ENCODE measurements at regions not wholly inside any gene's neighbourhood (a gene's known extent, or its start where the extent isn't known, plus 50 kb on each side); places are given as distances from the start of the nearest gene placed in this dataset.

- DNase-seq (ENCODE audit: low spot score), result no peak
- no peak overlapping the region for H3K27ac Mint-ChIP-seq
- no peaks in the 10 kb centered on the region for H3K27me3 Mint-ChIP-seq (ENCODE audit: low read depth)
- no peaks in the 10 kb centered on the region for H3K36me3 Mint-ChIP-seq (ENCODE audit: low read depth)
- H3K4me3 Mint-ChIP-seq, result no peak overlapping the region
- peaks cover 4% of the 10 kb centered on the region for H3K9me3 Mint-ChIP-seq
- H3K4me1 Mint-ChIP-seq (ENCODE audit: low read depth), result no peaks in the 10 kb centered on the region
Observed at GRCh38 chr2:150417278-150417677, 70.2 kb downstream of the RND3 start.

- DNase-seq (ENCODE audit: low spot score), result no peak
- H3K4me1 Mint-ChIP-seq (ENCODE audit: low read depth), result no peaks in the 10 kb centered on the region
- no peak overlapping the region for H3K4me3 Mint-ChIP-seq
- no peaks in the 10 kb centered on the region for H3K36me3 Mint-ChIP-seq (ENCODE audit: low read depth)
- no peak overlapping the region for H3K27ac Mint-ChIP-seq
- peaks cover 8% of the 10 kb centered on the region for H3K9me3 Mint-ChIP-seq
- no peaks in the 10 kb centered on the region for H3K27me3 Mint-ChIP-seq (ENCODE audit: low read depth)
Observed at GRCh38 chr2:150415022-150415421, 72.4 kb downstream of the RND3 start.

DNA sequence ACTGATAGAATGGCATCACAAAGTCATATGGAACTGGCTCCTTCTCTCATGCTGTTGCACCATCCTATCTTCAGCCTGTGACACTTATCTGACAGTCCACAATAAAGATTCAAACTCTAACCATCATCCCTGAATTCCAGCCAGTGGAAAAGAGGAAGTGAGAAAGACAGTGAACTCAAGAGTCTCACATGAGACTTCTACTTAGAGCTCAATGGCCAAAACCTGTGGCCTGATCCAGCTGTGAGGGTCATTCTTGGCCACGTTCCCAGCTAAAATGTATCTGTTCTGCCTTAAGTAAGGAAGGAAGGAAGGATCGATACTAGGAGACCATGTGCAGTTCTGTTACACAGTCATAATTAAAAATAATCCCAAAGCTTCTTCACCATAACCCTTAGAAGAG is 73.6 kb downstream of the RND3 start:
- H3K27me3 Mint-ChIP-seq (ENCODE audit: low read depth), result no peaks in the 10 kb centered on the region
- H3K4me1 Mint-ChIP-seq (ENCODE audit: low read depth), result no peaks in the 10 kb centered on the region
- H3K36me3 Mint-ChIP-seq (ENCODE audit: low read depth), result no peaks in the 10 kb centered on the region
- no peak for DNase-seq (ENCODE audit: low spot score)
- peaks cover 8% of the 10 kb centered on the region for H3K9me3 Mint-ChIP-seq
- H3K4me3 Mint-ChIP-seq, result no peak overlapping the region
- no peak overlapping the region for H3K27ac Mint-ChIP-seq

- Mint-ChIP-seq H3K27me3 (ENCODE audit: low read depth) (no peaks in the 10 kb centered on the region), H3K4me1 (ENCODE audit: low read depth) (no peaks in the 10 kb centered on the region), H3K4me3 (no peak overlapping the region), H3K27ac (no peak overlapping the region), H3K36me3 (ENCODE audit: low read depth) (no peaks in the 10 kb centered on the region), H3K9me3 (peaks cover 8% of the 10 kb centered on the region)
- no peak for DNase-seq (ENCODE audit: low spot score)
Observed at GRCh38 chr2:150413366-150413765, 74.1 kb downstream of the RND3 start.

DNA sequence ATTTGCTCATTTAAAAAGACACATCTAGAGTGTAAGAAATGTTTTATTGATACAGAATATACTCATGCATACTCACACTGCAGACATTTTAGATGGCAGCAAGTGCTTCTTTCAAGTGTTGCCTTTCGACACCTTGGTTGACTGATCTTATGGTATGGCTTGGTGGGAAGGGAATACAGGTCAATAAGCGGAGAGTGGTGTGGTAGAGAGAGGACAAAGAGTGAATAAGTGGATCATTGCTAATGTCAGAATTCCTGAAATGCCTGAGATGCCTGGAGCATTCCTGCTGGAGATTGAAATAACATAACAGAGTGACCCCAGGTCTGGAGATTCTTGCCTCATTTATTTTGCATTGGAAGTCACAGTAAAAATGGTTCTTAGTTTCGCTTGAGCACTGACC is 76.7 kb downstream of the RND3 start:
- no peaks in the 10 kb centered on the region for H3K36me3 Mint-ChIP-seq (ENCODE audit: low read depth)
- no peak overlapping the region for H3K27ac Mint-ChIP-seq
- H3K4me3 Mint-ChIP-seq, result no peak overlapping the region
- no peaks in the 10 kb centered on the region for H3K27me3 Mint-ChIP-seq (ENCODE audit: low read depth)
- H3K4me1 Mint-ChIP-seq (ENCODE audit: low read depth), result no peaks in the 10 kb centered on the region
- H3K9me3 Mint-ChIP-seq, result peaks cover 8% of the 10 kb centered on the region
- no peak for DNase-seq (ENCODE audit: low spot score)

DNA sequence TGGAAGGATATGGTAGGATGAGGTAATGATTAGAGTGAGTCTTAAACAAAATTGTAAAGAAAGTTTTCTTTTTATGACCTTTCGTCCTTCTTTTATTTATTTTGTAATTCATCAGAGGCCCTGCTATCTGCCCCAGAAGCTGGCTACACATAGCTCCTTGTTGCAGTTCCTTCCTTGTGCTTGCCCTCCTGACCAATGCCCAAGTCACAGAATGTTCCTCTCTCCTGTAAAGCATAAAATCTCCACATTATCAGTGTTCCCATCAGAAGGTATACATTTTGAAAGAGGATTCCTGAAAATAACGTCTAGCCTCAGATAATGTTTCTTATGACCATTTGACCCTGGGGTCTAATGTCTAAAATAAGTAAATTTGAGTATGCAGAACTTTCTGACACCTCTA is 78.3 kb downstream of the RND3 start:
- Mint-ChIP-seq H3K4me1 (ENCODE audit: low read depth) (no peaks in the 10 kb centered on the region), H3K27ac (no peak overlapping the region), H3K27me3 (ENCODE audit: low read depth) (no peaks in the 10 kb centered on the region), H3K9me3 (peaks cover 8% of the 10 kb centered on the region), H3K36me3 (ENCODE audit: low read depth) (no peaks in the 10 kb centered on the region), H3K4me3 (no peak overlapping the region)
- no peak for DNase-seq (ENCODE audit: low spot score)

- no peak for DNase-seq (ENCODE audit: low spot score)
- Mint-ChIP-seq H3K9me3 (no peaks in the 10 kb centered on the region), H3K4me1 (ENCODE audit: low read depth) (peaks cover 2% of the 10 kb centered on the region), H3K36me3 (ENCODE audit: low read depth) (no peaks in the 10 kb centered on the region), H3K27ac (no peak overlapping the region), H3K4me3 (no peak overlapping the region), H3K27me3 (ENCODE audit: low read depth) (no peaks in the 10 kb centered on the region)
Observed at GRCh38 chr2:150404147-150404546, 83.3 kb downstream of the RND3 start.

GRCh38 chr2:150403457-150403856 is 84.0 kb downstream of the RND3 start:
- no peak overlapping the region for H3K27ac Mint-ChIP-seq
- peaks cover 2% of the 10 kb centered on the region for H3K4me1 Mint-ChIP-seq (ENCODE audit: low read depth)
- H3K27me3 Mint-ChIP-seq (ENCODE audit: low read depth), result no peaks in the 10 kb centered on the region
- no peak for DNase-seq (ENCODE audit: low spot score)
- no peaks in the 10 kb centered on the region for H3K36me3 Mint-ChIP-seq (ENCODE audit: low read depth)
- no peak overlapping the region for H3K4me3 Mint-ChIP-seq
- no peaks in the 10 kb centered on the region for H3K9me3 Mint-ChIP-seq

GRCh38 chr2:150402953-150403352 is 84.5 kb downstream of the RND3 start:
- no peak for DNase-seq (ENCODE audit: low spot score)
- H3K27me3 Mint-ChIP-seq (ENCODE audit: low read depth), result no peaks in the 10 kb centered on the region
- H3K4me3 Mint-ChIP-seq, result no peak overlapping the region
- no peaks in the 10 kb centered on the region for H3K36me3 Mint-ChIP-seq (ENCODE audit: low read depth)
- H3K9me3 Mint-ChIP-seq, result no peaks in the 10 kb centered on the region
- no peak overlapping the region for H3K27ac Mint-ChIP-seq
- H3K4me1 Mint-ChIP-seq (ENCODE audit: low read depth), result peaks cover 2% of the 10 kb centered on the region

GRCh38 chr2:150400849-150401248 is 86.6 kb downstream of the RND3 start:
- H3K9me3 Mint-ChIP-seq, result no peaks in the 10 kb centered on the region
- DNase-seq (ENCODE audit: low spot score), result no peak
- H3K27ac Mint-ChIP-seq, result no peak overlapping the region
- H3K36me3 Mint-ChIP-seq (ENCODE audit: low read depth), result no peaks in the 10 kb centered on the region
- H3K4me1 Mint-ChIP-seq (ENCODE audit: low read depth), result peaks cover 2% of the 10 kb centered on the region
- H3K27me3 Mint-ChIP-seq (ENCODE audit: low read depth), result no peaks in the 10 kb centered on the region
- no peak overlapping the region for H3K4me3 Mint-ChIP-seq

DNA sequence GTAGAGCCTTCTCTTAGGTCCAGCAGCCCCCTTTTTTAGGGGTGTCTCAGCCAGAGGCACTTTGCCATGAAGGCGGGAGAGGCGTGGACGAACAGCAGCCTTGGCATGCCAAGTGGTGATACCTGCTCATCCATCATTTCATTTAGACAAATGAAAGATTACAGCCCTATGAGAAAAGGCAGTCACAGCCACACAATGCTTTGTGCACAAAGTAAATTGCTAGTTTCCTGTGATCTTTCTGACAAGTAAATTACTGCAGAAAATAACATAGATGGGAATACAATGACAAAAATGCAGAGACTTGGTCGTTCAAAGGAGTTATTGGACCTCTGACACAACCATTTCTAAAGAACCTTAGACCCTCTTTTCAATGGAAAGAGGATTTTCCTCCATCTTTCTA is 94.9 kb downstream of the RND3 start:
- Mint-ChIP-seq H3K4me3 (no peak overlapping the region), H3K27ac (no peak overlapping the region), H3K27me3 (ENCODE audit: low read depth) (no peaks in the 10 kb centered on the region), H3K36me3 (ENCODE audit: low read depth) (no peaks in the 10 kb centered on the region), H3K9me3 (no peaks in the 10 kb centered on the region), H3K4me1 (ENCODE audit: low read depth) (no peaks in the 10 kb centered on the region)
- no peak for DNase-seq (ENCODE audit: low spot score)

DNA sequence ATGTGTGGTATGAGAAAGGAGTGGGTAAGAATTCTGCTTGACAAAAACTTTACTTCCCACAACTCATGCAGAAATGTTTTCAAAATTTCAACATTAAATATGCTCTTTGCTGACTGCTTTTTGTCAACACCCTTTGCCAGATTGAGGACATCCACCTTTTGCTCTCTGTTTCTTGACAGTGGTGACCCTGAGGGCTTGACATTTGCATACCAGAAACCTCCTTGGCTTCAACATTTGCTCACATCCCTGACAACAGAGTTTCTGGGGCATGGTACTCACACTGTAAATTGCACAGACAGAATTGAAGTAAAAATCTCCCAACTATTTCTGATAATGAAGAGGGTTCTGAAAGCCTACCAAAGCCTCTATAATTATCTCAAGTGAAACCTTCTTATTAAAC is 95.7 kb downstream of the RND3 start:
- Mint-ChIP-seq H3K4me3 (no peak overlapping the region), H3K27ac (no peak overlapping the region), H3K27me3 (ENCODE audit: low read depth) (no peaks in the 10 kb centered on the region), H3K4me1 (ENCODE audit: low read depth) (no peaks in the 10 kb centered on the region), H3K36me3 (ENCODE audit: low read depth) (no peaks in the 10 kb centered on the region), H3K9me3 (no peaks in the 10 kb centered on the region)
- DNase-seq (ENCODE audit: low spot score), result no peak

- no peaks in the 10 kb centered on the region for H3K27me3 Mint-ChIP-seq (ENCODE audit: low read depth)
- no peaks in the 10 kb centered on the region for H3K9me3 Mint-ChIP-seq
- H3K27ac Mint-ChIP-seq, result no peak overlapping the region
- H3K4me1 Mint-ChIP-seq (ENCODE audit: low read depth), result no peaks in the 10 kb centered on the region
- no peak for DNase-seq (ENCODE audit: low spot score)
- no peaks in the 10 kb centered on the region for H3K36me3 Mint-ChIP-seq (ENCODE audit: low read depth)
- H3K4me3 Mint-ChIP-seq, result no peak overlapping the region
Observed at GRCh38 chr2:150389447-150389846, 98.0 kb downstream of the RND3 start.

DNA sequence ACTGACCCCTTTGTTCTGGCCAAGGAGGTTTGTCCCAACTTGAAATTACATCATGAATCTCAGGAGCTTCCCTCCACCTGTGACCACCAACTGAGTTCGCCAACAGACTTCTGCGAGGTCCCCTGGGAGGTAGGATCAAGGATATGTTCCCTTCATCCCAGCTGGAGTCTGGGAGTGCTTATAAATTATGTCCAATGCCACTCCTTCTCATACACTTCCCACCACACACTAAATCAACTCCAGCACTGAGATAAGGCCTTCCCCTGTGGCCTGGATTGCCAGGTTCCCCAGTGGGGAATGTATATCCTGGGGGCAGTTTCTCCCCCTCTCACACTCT is 99.2 kb downstream of the RND3 start:
- Mint-ChIP-seq H3K27me3 (ENCODE audit: low read depth) (no peaks in the 10 kb centered on the region), H3K27ac (no peak overlapping the region), H3K4me1 (ENCODE audit: low read depth) (no peaks in the 10 kb centered on the region), H3K36me3 (ENCODE audit: low read depth) (no peaks in the 10 kb centered on the region), H3K4me3 (no peak overlapping the region), H3K9me3 (no peaks in the 10 kb centered on the region)
- DNase-seq (ENCODE audit: low spot score), result no peak

- no peak overlapping the region for H3K27ac Mint-ChIP-seq
- no peak overlapping the region for H3K4me3 Mint-ChIP-seq
- no peaks in the 10 kb centered on the region for H3K27me3 Mint-ChIP-seq (ENCODE audit: low read depth)
- DNase-seq (ENCODE audit: low spot score), result no peak
- H3K4me1 Mint-ChIP-seq (ENCODE audit: low read depth), result no peaks in the 10 kb centered on the region
- no peaks in the 10 kb centered on the region for H3K9me3 Mint-ChIP-seq
- H3K36me3 Mint-ChIP-seq (ENCODE audit: low read depth), result no peaks in the 10 kb centered on the region
Observed at GRCh38 chr2:150387586-150388288, 99.7 kb downstream of the RND3 start.
